A673 (cell line): ENCODE measurements at regions not wholly inside any gene's neighbourhood (a gene's known extent, or its start where the extent isn't known, plus 50 kb on each side); places are given as distances from the start of the nearest gene placed in this dataset.

ENCODE experiments used
- BruUV-seq: library from RNA; stranded (reverse); fragments of 400-500 nt; replicated peaks from 2 replicates; lab custom pipeline; 2021; lab: Mats Ljungman, UMichigan
- CTCF ChIA-PET: fragments of 300-600 bp; sonication (Branson Sonifier 250); formaldehyde crosslinking; loops from one replicate; lab custom pipeline; 2022; ENCODE audit warnings: antibody characterized with exemption; lab: Charles Lee
- POLR2A ChIA-PET: fragments of 300-600 bp; sonication (Branson Sonifier 250); formaldehyde crosslinking; loops from one replicate; lab custom pipeline; 2022; ENCODE audit warnings: antibody characterized with exemption; ENCODE audit not compliant: low non-redundant PET; lab: Charles Lee
- DNase-seq: peaks from one replicate; pipeline ENCODE4 v3.0.0-alpha.2; 2015; ENCODE audit warnings: low spot score
- H3K27ac ChIP-seq: fragments of 200-600 bp; sonication (generic); 2 replicates; pipeline ENCODE4 v1.5.1; 2016; ENCODE audit warnings: mixed run types, low read depth, mild to moderate bottlenecking, mixed read lengths, antibody characterized with exemption, low read length; ENCODE audit not compliant: poor library complexity, severe bottlenecking
- H3K27me3 ChIP-seq: fragments of 200-600 bp; sonication (generic); replicated peaks from 2 replicates; pipeline ENCODE4 v1.6.1; 2017; ENCODE audit warnings: mixed run types, low read depth, mild to moderate bottlenecking, mixed read lengths, antibody characterized with exemption, low read length; ENCODE audit not compliant: insufficient read depth, poor library complexity
- H3K36me3 ChIP-seq: fragments of 200-600 bp; sonication (generic); 2 replicates; pipeline ENCODE4 v1.6.1; 2016; ENCODE audit warnings: mixed run types, mild to moderate bottlenecking, mixed read lengths, antibody characterized with exemption, low read length; ENCODE audit not compliant: insufficient read depth, poor library complexity, severe bottlenecking
- H3K4me1 ChIP-seq: fragments of 200-600 bp; sonication (generic); 2 replicates; pipeline ENCODE4 v1.6.1; 2017; ENCODE audit warnings: mixed run types, mild to moderate bottlenecking, mixed read lengths, antibody characterized with exemption, low read length; ENCODE audit not compliant: insufficient read depth, poor library complexity, severe bottlenecking
- H3K4me3 ChIP-seq: fragments of 200-600 bp; sonication (generic); 2 replicates; pipeline ENCODE4 v1.5.1; 2016; ENCODE audit warnings: low read depth, mixed run types, mild to moderate bottlenecking, mixed read lengths, low read length; ENCODE audit not compliant: poor library complexity, severe bottlenecking
- H3K9me3 ChIP-seq: fragments of 200-600 bp; sonication (generic); 2 replicates; pipeline ENCODE4 v1.6.1; 2016; ENCODE audit warnings: mixed run types, low read depth, mild to moderate bottlenecking, mixed read lengths, antibody characterized with exemption, low read length; ENCODE audit not compliant: poor library complexity, severe bottlenecking
- EZH2 ChIP-seq: fragments of 200-600 bp; sonication (generic); IDR thresholded peaks from 2 replicates; pipeline ENCODE4 v1.6.1; 2017; ENCODE audit warnings: borderline replicate concordance, low read depth, mild to moderate bottlenecking, mixed read lengths, antibody characterized with exemption, low read length; ENCODE audit not compliant: poor library complexity, severe bottlenecking
- intact Hi-C: fragments of 100-400 bp; cut with micrococcal nuclease; formaldehyde crosslinking; loops from one replicate; pipeline ENCODE4 v1.10.0; 2022; ENCODE audit not compliant: unreplicated experiment
- TF ChIP-seq, protein P1 (sequence below): fragments of 300-800, 200-600 bp; sonication (generic); conservative IDR thresholded peaks from 2 replicates; pipeline ENCODE4 v1.5.1; 2017; ENCODE audit warnings: low read depth, mild to moderate bottlenecking, antibody characterized with exemption, low read length, moderate library complexity, mixed read lengths

DNA sequence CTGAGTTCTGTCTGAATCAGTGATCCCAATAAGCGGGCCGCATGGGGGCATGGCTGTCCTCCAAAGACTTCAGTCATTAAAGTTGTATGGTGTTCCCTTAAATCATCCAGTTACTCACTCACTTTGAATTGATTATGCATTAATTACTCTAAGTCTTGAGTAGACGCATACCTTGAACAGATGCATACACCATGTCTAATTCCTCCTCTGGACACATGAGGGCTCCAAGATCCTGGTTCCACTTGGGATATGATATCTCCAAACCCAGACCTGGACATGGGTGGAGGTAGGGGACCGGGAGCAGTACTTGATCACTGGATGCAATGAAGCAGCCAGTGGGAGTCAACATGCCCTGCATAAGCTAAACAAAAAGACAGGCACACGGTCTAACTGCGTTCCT is 204.5 kb downstream of the FNDC1 start:
- no peak for DNase-seq
- no peaks in the 10 kb centered on the region for H3K4me1 ChIP-seq
- no peaks in the 10 kb centered on the region for H3K9me3 ChIP-seq
- intact Hi-C loops = no loop called here
- no peak for TF ChIP-seq EZH2
- TF ChIP-seq, protein P1, sequence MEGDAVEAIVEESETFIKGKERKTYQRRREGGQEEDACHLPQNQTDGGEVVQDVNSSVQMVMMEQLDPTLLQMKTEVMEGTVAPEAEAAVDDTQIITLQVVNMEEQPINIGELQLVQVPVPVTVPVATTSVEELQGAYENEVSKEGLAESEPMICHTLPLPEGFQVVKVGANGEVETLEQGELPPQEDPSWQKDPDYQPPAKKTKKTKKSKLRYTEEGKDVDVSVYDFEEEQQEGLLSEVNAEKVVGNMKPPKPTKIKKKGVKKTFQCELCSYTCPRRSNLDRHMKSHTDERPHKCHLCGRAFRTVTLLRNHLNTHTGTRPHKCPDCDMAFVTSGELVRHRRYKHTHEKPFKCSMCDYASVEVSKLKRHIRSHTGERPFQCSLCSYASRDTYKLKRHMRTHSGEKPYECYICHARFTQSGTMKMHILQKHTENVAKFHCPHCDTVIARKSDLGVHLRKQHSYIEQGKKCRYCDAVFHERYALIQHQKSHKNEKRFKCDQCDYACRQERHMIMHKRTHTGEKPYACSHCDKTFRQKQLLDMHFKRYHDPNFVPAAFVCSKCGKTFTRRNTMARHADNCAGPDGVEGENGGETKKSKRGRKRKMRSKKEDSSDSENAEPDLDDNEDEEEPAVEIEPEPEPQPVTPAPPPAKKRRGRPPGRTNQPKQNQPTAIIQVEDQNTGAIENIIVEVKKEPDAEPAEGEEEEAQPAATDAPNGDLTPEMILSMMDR = no peak
- H3K36me3 ChIP-seq = no peaks in the 10 kb centered on the region
- no peak overlapping the region for H3K4me3 ChIP-seq
- H3K27me3 ChIP-seq = no peaks in the 10 kb centered on the region
- ChIA-PET POLR2A (no interaction called here), CTCF (no interaction called here)
- BruUV-seq = no TSS peak
- no peak overlapping the region for H3K27ac ChIP-seq

DNA sequence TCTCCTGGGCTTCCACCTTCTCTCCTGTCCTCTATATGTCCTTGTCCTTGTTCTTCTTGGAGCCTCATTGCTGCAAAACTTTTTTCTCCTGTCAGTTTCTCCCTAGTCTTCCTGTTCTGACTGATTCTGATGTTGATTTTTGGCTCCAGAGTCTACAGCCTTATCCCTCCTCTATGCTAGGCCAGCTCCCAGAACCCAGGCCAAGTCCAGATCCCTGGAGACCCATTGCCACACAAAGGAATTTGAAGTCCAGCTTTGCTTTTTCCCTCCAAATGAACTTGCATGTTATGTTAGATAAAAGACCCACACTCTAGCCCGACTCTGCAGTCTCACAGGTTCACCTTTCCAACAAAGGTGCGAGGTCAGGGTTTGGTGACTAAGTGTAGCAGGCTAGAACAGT is 203.1 kb downstream of the FNDC1 start:
- H3K9me3 ChIP-seq = no peaks in the 10 kb centered on the region

DNA sequence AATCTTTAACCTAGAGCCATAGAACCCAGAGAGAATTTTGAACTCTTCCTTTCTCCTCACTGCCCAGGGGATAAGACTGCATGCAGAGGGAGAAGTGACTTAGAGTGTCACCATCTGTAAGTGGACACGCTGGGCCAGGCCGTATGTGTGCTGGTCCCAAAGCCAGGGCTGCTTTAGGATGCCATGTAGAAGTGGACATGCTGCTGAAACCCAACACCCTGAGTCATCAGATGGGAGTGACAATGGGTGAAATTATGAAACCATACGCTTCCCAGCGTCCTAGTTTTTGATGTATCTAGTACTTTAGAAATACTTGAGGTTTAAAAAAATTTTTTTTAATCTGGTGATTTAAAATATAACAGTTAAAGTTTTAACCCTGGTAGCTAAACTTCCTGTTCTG is 191.1 kb downstream of the FNDC1 start:
- POLR2A ChIA-PET = no interaction called here
- Histone ChIP-seq H3K4me1 (no peaks in the 10 kb centered on the region), H3K27ac (no peak overlapping the region), H3K27me3 (peaks cover 31% of the 10 kb centered on the region), H3K9me3 (no peaks in the 10 kb centered on the region), H3K4me3 (no peak overlapping the region), H3K36me3 (no peaks in the 10 kb centered on the region)
- CTCF ChIA-PET = interaction anchor here (0.7 kb wide), 1 partner anchor 179 kb away, joined by 4 read pairs; no protein-coding TSS in a partner anchor
- no TSS peak for BruUV-seq
- DNase-seq = no peak
- intact Hi-C loops = no loop called here
- no peak for TF ChIP-seq EZH2
- TF ChIP-seq, protein P1 = no peak

More for the DNA sequence above, 203.1 kb downstream of the FNDC1 start:
- BruUV-seq = no TSS peak
- Histone ChIP-seq H3K4me1 (no peaks in the 10 kb centered on the region), H3K27ac (no peak overlapping the region), H3K27me3 (no peaks in the 10 kb centered on the region), H3K4me3 (no peak overlapping the region), H3K36me3 (no peaks in the 10 kb centered on the region)
- POLR2A ChIA-PET = no interaction called here
- intact Hi-C loops = no loop called here
- DNase-seq = no peak
- no peak for TF ChIP-seq EZH2
- TF ChIP-seq, protein P1 = no peak
- CTCF ChIA-PET = no interaction called here
